ENCODE measurements at regions not wholly inside any gene's neighbourhood (a gene's known extent, or its start where the extent isn't known, plus 50 kb on each side); places are given as distances from the start of the nearest gene placed in this dataset.

GRCh38 chr5:170159947-170160346 is 54.2 kb downstream of the FOXI1 start:
- no peak for DNase-seq (ENCODE audit: low spot score)
- in situ Hi-C loops (cut with MboI; ENCODE audit: low sequenced_read_pairs, unreplicated experiment): no loop called here
- TF ChIP-seq CTCF (IDR thresholded peaks at IDR 0.05; ENCODE audit: borderline replicate concordance, control extremely low read depth, extremely low read depth, insufficient read depth, missing control alignments): no peak

GRCh38 chr5:170161069-170161468 is 55.4 kb downstream of the FOXI1 start:
- in situ Hi-C loops (cut with MboI; ENCODE audit: low sequenced_read_pairs, unreplicated experiment): no loop called here
- no peak for DNase-seq (ENCODE audit: low spot score)
- TF ChIP-seq CTCF (IDR thresholded peaks at IDR 0.05; ENCODE audit: borderline replicate concordance, control extremely low read depth, extremely low read depth, insufficient read depth, missing control alignments): no peak

- in situ Hi-C loops (cut with MboI; ENCODE audit: low sequenced_read_pairs, unreplicated experiment): no loop called here
- no peak for DNase-seq (ENCODE audit: low spot score)
- TF ChIP-seq CTCF (IDR thresholded peaks at IDR 0.05; ENCODE audit: borderline replicate concordance, control extremely low read depth, extremely low read depth, insufficient read depth, missing control alignments): no peak
Measured at GRCh38 chr5:170162631-170163321, 57.1 kb downstream of the FOXI1 start.

GRCh38 chr5:170164087-170164486 is 58.4 kb downstream of the FOXI1 start:
- no peak for DNase-seq (ENCODE audit: low spot score)
- no peak for TF ChIP-seq CTCF (IDR thresholded peaks at IDR 0.05; ENCODE audit: borderline replicate concordance, control extremely low read depth, extremely low read depth, insufficient read depth, missing control alignments)
- in situ Hi-C loops (cut with MboI; ENCODE audit: low sequenced_read_pairs, unreplicated experiment): no loop called here

GRCh38 chr5:170164921-170165320 is 59.2 kb downstream of the FOXI1 start:
- in situ Hi-C loops (cut with MboI; ENCODE audit: low sequenced_read_pairs, unreplicated experiment): no loop called here
- no peak for DNase-seq (ENCODE audit: low spot score)
- TF ChIP-seq CTCF (IDR thresholded peaks at IDR 0.05; ENCODE audit: borderline replicate concordance, control extremely low read depth, extremely low read depth, insufficient read depth, missing control alignments): no peak

- no peak for DNase-seq (ENCODE audit: low spot score)
- in situ Hi-C loops (cut with MboI; ENCODE audit: low sequenced_read_pairs, unreplicated experiment): no loop called here
- TF ChIP-seq CTCF (IDR thresholded peaks at IDR 0.05; ENCODE audit: borderline replicate concordance, control extremely low read depth, extremely low read depth, insufficient read depth, missing control alignments): no peak
Measured at GRCh38 chr5:170166101-170166500, 60.4 kb downstream of the FOXI1 start.

All from GM13976 (cell line).